ENCODE measurements at regions not wholly inside any gene's neighbourhood (a gene's known extent, or its start where the extent isn't known, plus 50 kb on each side); places are given as distances from the start of the nearest gene placed in this dataset.
"Not testable (repeated sequence)": the region's sequence is repeated elsewhere in the genome, so short reads cannot be mapped to it uniquely, and the experiment has no call there.

- no peak for DNase-seq (ENCODE audit: low spot score)
These were observed 330.4 kb downstream of the KIF20B start for GRCh38 chr10:90031776-90032175.

- DNase-seq (ENCODE audit: low spot score) = no peak
These were observed 331.1 kb downstream of the KIF20B start for GRCh38 chr10:90032519-90032918.

- not testable (repeated sequence) for DNase-seq (ENCODE audit: low spot score)
These were observed 333.5 kb downstream of the KIF20B start for GRCh38 chr10:90034862-90035261.

- no peak for DNase-seq (ENCODE audit: low spot score)
These were observed 340.2 kb downstream of the KIF20B start for GRCh38 chr10:90041585-90041984.

- DNase-seq (ENCODE audit: low spot score) = no peak
These were observed 340.7 kb downstream of the KIF20B start for GRCh38 chr10:90042075-90042474.

GRCh38 chr10:90047243-90047729 is 345.9 kb downstream of the KIF20B start:
- DNase-seq (ENCODE audit: low spot score) = no peak

GRCh38 chr10:90051053-90051452 is 349.7 kb downstream of the KIF20B start:
- no peak for DNase-seq (ENCODE audit: low spot score)

GRCh38 chr10:90051474-90051873 is 350.1 kb downstream of the KIF20B start:
- DNase-seq (ENCODE audit: low spot score) = no peak

GRCh38 chr10:90062786-90063185 is 361.4 kb downstream of the KIF20B start:
- DNase-seq (ENCODE audit: low spot score) = no peak

GRCh38 chr10:90064295-90064694 is 362.9 kb downstream of the KIF20B start:
- DNase-seq (ENCODE audit: low spot score) = no peak

GRCh38 chr10:90066435-90066834 is 365.0 kb downstream of the KIF20B start:
- no peak for DNase-seq (ENCODE audit: low spot score)

GRCh38 chr10:90075995-90076394 is 374.6 kb downstream of the KIF20B start:
- no peak for DNase-seq (ENCODE audit: low spot score)

GRCh38 chr10:90079819-90080218 is 378.4 kb downstream of the KIF20B start:
- no peak for DNase-seq (ENCODE audit: low spot score)

- DNase-seq (ENCODE audit: low spot score) = not testable (repeated sequence)
These were observed 385.3 kb downstream of the KIF20B start for GRCh38 chr10:90086606-90087190.

GRCh38 chr10:90087197-90088023 is 386.0 kb downstream of the KIF20B start:
- no peak for DNase-seq (ENCODE audit: low spot score)

GRCh38 chr10:90088024-90088317 is 386.6 kb downstream of the KIF20B start:
- DNase-seq (ENCODE audit: low spot score) = no peak

- DNase-seq (ENCODE audit: low spot score) = no peak
These were observed 388.3 kb downstream of the KIF20B start for GRCh38 chr10:90089719-90090118.

GRCh38 chr10:90096196-90096595 is 394.8 kb downstream of the KIF20B start:
- DNase-seq (ENCODE audit: low spot score) = no peak

- DNase-seq (ENCODE audit: low spot score) = not testable (repeated sequence)
These were observed 406.2 kb downstream of the KIF20B start for GRCh38 chr10:90107581-90107980.

GRCh38 chr10:90111671-90112070 is 410.3 kb downstream of the KIF20B start:
- no peak for DNase-seq (ENCODE audit: low spot score)

GRCh38 chr10:90112681-90113080 is 411.3 kb downstream of the KIF20B start:
- DNase-seq (ENCODE audit: low spot score) = no peak

- DNase-seq (ENCODE audit: low spot score) = not testable (repeated sequence)
These were observed 417.2 kb downstream of the KIF20B start for GRCh38 chr10:90118567-90118966.

- not testable (repeated sequence) for DNase-seq (ENCODE audit: low spot score)
These were observed 418.4 kb downstream of the KIF20B start for GRCh38 chr10:90119631-90120280.

Measured in iPS-NIHi11 (cell line).